Smooth muscle cell (in vitro differentiated cells): ENCODE measurements at regions not wholly inside any gene's neighbourhood (a gene's known extent, or its start where the extent isn't known, plus 50 kb on each side); places are given as distances from the start of the nearest gene placed in this dataset.
"Not testable (repeated sequence)": the region's sequence is repeated elsewhere in the genome, so short reads cannot be mapped to it uniquely, and the experiment has no call there.

Experiments
- DNase-seq: peaks from one replicate; lab custom pipeline; 2025; ENCODE audit not compliant: unreplicated experiment; lab: John Stamatoyannopoulos, UW
- H2AFZ ChIP-seq: fragments of 200-600 bp; sonication (generic); 2 replicates; pipeline ENCODE4 v1.6.0; 2016; ENCODE audit warnings: antibody characterized with exemption, low read depth, mild to moderate bottlenecking
- H3F3A ChIP-seq: fragments of 200-600 bp; sonication (generic); 2 replicates; pipeline ENCODE4 v1.6.0; 2017; ENCODE audit warnings: antibody characterized with exemption, low read depth
- H3K27ac ChIP-seq: fragments of 200-600 bp; sonication (generic); 2 replicates; pipeline ENCODE4 v1.5.1; 2016; ENCODE audit warnings: low read depth, mild to moderate bottlenecking
- H3K27me3 ChIP-seq: fragments of 200-600 bp; sonication (generic); 2 replicates; pipeline ENCODE4 v1.6.1; 2016; ENCODE audit warnings: low read depth, mild to moderate bottlenecking
- H3K36me3 ChIP-seq: fragments of 200-600 bp; sonication (generic); 2 replicates; pipeline ENCODE4 v1.5.1; 2016; ENCODE audit warnings: low read depth
- H3K4me1 ChIP-seq: fragments of 200-600 bp; sonication (generic); 2 replicates; pipeline ENCODE4 v1.5.1; 2016; ENCODE audit warnings: low read depth
- H3K4me2 ChIP-seq: fragments of 200-600 bp; sonication (generic); 2 replicates; pipeline ENCODE4 v1.6.0; 2016; ENCODE audit warnings: mild to moderate bottlenecking
- H3K4me3 ChIP-seq: fragments of 200-600 bp; sonication (generic); 2 replicates; pipeline ENCODE4 v1.5.1; 2016; ENCODE audit warnings: mild to moderate bottlenecking
- H3K79me2 ChIP-seq: fragments of 200-600 bp; sonication (generic); 2 replicates; pipeline ENCODE4 v1.6.0; 2016; ENCODE audit warnings: low read depth, mild to moderate bottlenecking
- H3K9ac ChIP-seq: fragments of 200-600 bp; sonication (generic); 2 replicates; pipeline ENCODE4 v1.6.0; 2016; ENCODE audit warnings: low read depth
- H3K9me3 ChIP-seq: fragments of 200-600 bp; sonication (generic); replicated peaks from 2 replicates; pipeline ENCODE4 v1.5.1; 2016; ENCODE audit warnings: low read depth
- H4K20me1 ChIP-seq: fragments of 200-600 bp; sonication (generic); 2 replicates; pipeline ENCODE4 v1.6.0; 2016; ENCODE audit warnings: low read depth
- CTCF ChIP-seq: fragments of 200-600 bp; sonication (generic); IDR thresholded peaks from 2 replicates; pipeline ENCODE4 v1.5.1; 2017; ENCODE audit warnings: borderline replicate concordance, mild to moderate bottlenecking, antibody characterized with exemption; ENCODE audit not compliant: insufficient read depth, poor library complexity, severe bottlenecking
- WGBS: methylation state at CpG from one replicate; pipeline ENCODE4 v1.1.7; 2016; ENCODE audit warnings: low lambda C conversion rate; 5-methylcytosine and 5-hydroxymethylcytosine counted together

GRCh38 chr2:144904612-144905011, 384.7 kb upstream of the ZEB2 start:
- no peaks in the 10 kb centered on the region for H3K9me3 ChIP-seq
- no peaks in the 10 kb centered on the region for H3K79me2 ChIP-seq
- TF ChIP-seq CTCF = no peak
- no peaks in the 10 kb centered on the region for H3K4me1 ChIP-seq
- H3K4me3 ChIP-seq = no peak overlapping the region
- WGBS = 89% methylated on average over 3 of the region's 3 CpGs
- no peaks in the 10 kb centered on the region for H3F3A ChIP-seq
- H3K4me2 ChIP-seq = no peak overlapping the region
- H4K20me1 ChIP-seq = no peaks in the 10 kb centered on the region
- H2AFZ ChIP-seq = no peak overlapping the region
- H3K36me3 ChIP-seq = no peaks in the 10 kb centered on the region
- no peak for DNase-seq
- no peak overlapping the region for H3K27ac ChIP-seq
- H3K9ac ChIP-seq = no peak overlapping the region
- H3K27me3 ChIP-seq = no peaks in the 10 kb centered on the region

GRCh38 chr2:144903045-144903444, 383.1 kb upstream of the ZEB2 start:
- not testable (repeated sequence) for H3K36me3 ChIP-seq, H3K27ac ChIP-seq, H3K9me3 ChIP-seq, H3K9ac ChIP-seq, H3K4me2 ChIP-seq, H3K27me3 ChIP-seq, H4K20me1 ChIP-seq, DNase-seq, H3K4me1 ChIP-seq, H2AFZ ChIP-seq, H3K4me3 ChIP-seq, H3K79me2 ChIP-seq, H3F3A ChIP-seq
- WGBS = 76% methylated on average over 18 of the region's 19 CpGs

- H3K4me1 ChIP-seq, DNase-seq, H2AFZ ChIP-seq, H3F3A ChIP-seq, H3K9me3 ChIP-seq, H4K20me1 ChIP-seq, H3K9ac ChIP-seq, H3K36me3 ChIP-seq, H3K4me3 ChIP-seq, H3K4me2 ChIP-seq, H3K79me2 ChIP-seq, H3K27ac ChIP-seq, H3K27me3 ChIP-seq: not testable (repeated sequence)
- 87% methylated on average over 4 of the region's 4 CpGs for WGBS
These were observed 381.5 kb upstream of the ZEB2 start for GRCh38 chr2:144901386-144901785.

GRCh38 chr2:144896341-144896740, 376.4 kb upstream of the ZEB2 start:
- Histone ChIP-seq H3K27ac (no peak overlapping the region), H3K27me3 (no peaks in the 10 kb centered on the region), H2AFZ (no peak overlapping the region), H3K9ac (no peak overlapping the region), H3K4me1 (no peaks in the 10 kb centered on the region), H3K36me3 (no peaks in the 10 kb centered on the region), H3K79me2 (no peaks in the 10 kb centered on the region), H3F3A (no peaks in the 10 kb centered on the region), H4K20me1 (no peaks in the 10 kb centered on the region), H3K4me2 (no peak overlapping the region), H3K9me3 (no peaks in the 10 kb centered on the region), H3K4me3 (no peak overlapping the region)
- TF ChIP-seq CTCF = no peak
- no peak for DNase-seq
- WGBS = 81% methylated on average over 1 of the region's 1 CpG
